Effector CD8-positive, alpha-beta T cell (primary cell): ENCODE measurements at regions not wholly inside any gene's neighbourhood (a gene's known extent, or its start where the extent isn't known, plus 50 kb on each side); places are given as distances from the start of the nearest gene placed in this dataset.

Experiments
- DNase-seq: peaks from one replicate; lab custom pipeline; 2025; lab: John Stamatoyannopoulos, UW

- no peak for DNase-seq
Measured at GRCh38 chr2:121961761-121962160, 206.3 kb downstream of the TSN start.

- DNase-seq = no peak
Measured at GRCh38 chr2:121965661-121966060, 210.2 kb downstream of the TSN start.

GRCh38 chr2:121966663-121967062, 211.2 kb downstream of the TSN start:
- DNase-seq = no peak

- no peak for DNase-seq
Measured at GRCh38 chr2:121969166-121969565, 213.7 kb downstream of the TSN start.

GRCh38 chr2:121969766-121970639, 214.6 kb downstream of the TSN start:
- no peak for DNase-seq

- no peak for DNase-seq
Measured at GRCh38 chr2:121972203-121972602, 216.8 kb downstream of the TSN start.

GRCh38 chr2:121974897-121975661, 219.6 kb downstream of the TSN start:
- DNase-seq = peak; percentile 1

GRCh38 chr2:121976926-121977325, 221.5 kb downstream of the TSN start:
- no peak for DNase-seq

- no peak for DNase-seq
Measured at GRCh38 chr2:121977326-121977725, 221.9 kb downstream of the TSN start.

- DNase-seq = no peak
Measured at GRCh38 chr2:121992700-121993099, 237.2 kb downstream of the TSN start.

GRCh38 chr2:121993682-121994081, 238.2 kb downstream of the TSN start:
- DNase-seq = no peak

- DNase-seq = no peak
Measured at GRCh38 chr2:121994238-121995206, 239.1 kb downstream of the TSN start.

- no peak for DNase-seq
Measured at GRCh38 chr2:121998751-121999150, 243.3 kb downstream of the TSN start.

GRCh38 chr2:121999264-121999663, 243.8 kb downstream of the TSN start:
- no peak for DNase-seq

- no peak for DNase-seq
Measured at GRCh38 chr2:122000556-122001340, 245.3 kb downstream of the TSN start.

GRCh38 chr2:122001441-122001874, 246.0 kb downstream of the TSN start:
- DNase-seq = no peak

GRCh38 chr2:122003196-122003940, 247.9 kb downstream of the TSN start:
- no peak for DNase-seq

GRCh38 chr2:122007126-122007525, 251.7 kb downstream of the TSN start:
- DNase-seq = no peak

GRCh38 chr2:122007577-122007976, 252.1 kb downstream of the TSN start:
- DNase-seq = no peak

- no peak for DNase-seq
Measured at GRCh38 chr2:122009561-122009960, 254.1 kb downstream of the TSN start.
